ENCODE measurements at regions not wholly inside any gene's neighbourhood (a gene's known extent, or its start where the extent isn't known, plus 50 kb on each side); places are given as distances from the start of the nearest gene placed in this dataset.

DNA sequence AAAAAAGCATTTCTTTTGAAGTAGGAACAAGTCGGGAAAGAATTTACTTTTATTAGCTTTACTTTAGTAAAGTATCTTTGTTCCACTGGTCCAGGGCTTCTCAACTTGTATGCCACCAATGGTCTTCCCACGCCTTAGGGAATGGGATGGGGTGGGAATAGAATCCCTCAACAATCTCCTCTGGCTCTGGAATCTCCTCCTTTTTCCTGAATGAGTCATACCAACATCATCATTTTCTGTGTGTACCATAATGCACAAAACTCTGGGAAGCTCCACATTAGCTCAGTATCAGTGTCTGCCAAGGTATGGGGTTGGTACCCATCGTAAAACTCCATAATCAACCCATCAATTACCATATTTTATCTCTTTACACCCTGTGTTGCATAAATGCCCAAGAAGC is 159.4 kb upstream of the BMPER start (continued):
- TF ChIP-seq, protein P1, sequence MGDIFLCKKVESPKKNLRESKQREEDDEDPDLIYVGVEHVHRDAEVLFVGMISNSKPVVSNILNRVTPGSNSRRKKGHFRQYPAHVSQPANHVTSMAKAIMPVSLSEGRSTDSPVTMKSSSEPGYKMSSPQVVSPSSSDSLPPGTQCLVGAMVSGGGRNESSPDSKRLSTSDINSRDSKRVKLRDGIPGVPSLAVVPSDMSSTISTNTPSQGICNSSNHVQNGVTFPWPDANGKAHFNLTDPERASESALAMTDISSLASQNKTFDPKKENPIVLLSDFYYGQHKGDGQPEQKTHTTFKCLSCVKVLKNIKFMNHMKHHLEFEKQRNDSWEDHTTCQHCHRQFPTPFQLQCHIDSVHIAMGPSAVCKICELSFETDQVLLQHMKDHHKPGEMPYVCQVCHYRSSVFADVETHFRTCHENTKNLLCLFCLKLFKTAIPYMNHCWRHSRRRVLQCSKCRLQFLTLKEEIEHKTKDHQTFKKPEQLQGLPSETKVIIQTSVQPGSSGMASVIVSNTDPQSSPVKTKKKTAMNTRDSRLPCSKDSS (IDR thresholded peaks at IDR 0.05; ENCODE audit: low read depth, partially characterized antibody): no peak
- no peak for TF ChIP-seq MEIS2 (IDR thresholded peaks at IDR 0.05; ENCODE audit: partially characterized antibody)

DNA sequence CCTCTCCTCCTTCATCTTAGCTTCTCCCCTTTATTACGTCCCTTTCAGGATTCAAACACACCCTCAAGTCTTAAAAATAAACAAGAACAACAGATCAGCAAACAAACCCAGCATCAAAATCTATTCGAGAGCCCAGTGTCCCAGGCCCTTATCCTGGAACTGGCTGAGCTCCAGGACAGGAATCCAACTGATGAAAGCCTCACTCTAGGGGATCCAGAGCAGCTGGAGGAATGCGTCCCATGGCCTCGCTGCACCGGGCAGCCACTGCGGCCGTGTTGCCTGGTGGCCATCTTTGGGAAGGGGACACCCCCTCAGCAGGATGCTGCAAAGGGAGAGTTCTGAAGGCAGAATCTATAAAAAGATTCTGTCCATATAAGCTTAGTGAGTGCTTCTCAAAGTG is 156.5 kb upstream of the BMPER start:
- no peak overlapping the region for H2AFZ ChIP-seq (ENCODE audit: low read depth, low read length)
- H3K36me3 ChIP-seq (ENCODE audit: control insufficient read depth, insufficient read depth, low read length): no peaks in the 10 kb centered on the region
- H3K79me2 ChIP-seq (ENCODE audit: control insufficient read depth, insufficient read depth, low read length): no peaks in the 10 kb centered on the region
- FAIRE-seq (no peak), DNase-seq (ENCODE audit: extremely low read depth in 1 of 4, low spot score in 3 of 4) (no peak), ATAC-seq (no peak)
- no peaks in the 10 kb centered on the region for H3K9me1 ChIP-seq (ENCODE audit: control insufficient read depth, insufficient read depth, low read length)
- in situ Hi-C loops (cut with MboI): no loop called here
- no peaks in the 10 kb centered on the region for H4K20me1 ChIP-seq (replicated peaks; ENCODE audit: control insufficient read depth, insufficient read depth, low read length)
- H3K9me3 ChIP-seq (replicated peaks; ENCODE audit: control insufficient read depth, insufficient read depth, low read depth, low read length): no peaks in the 10 kb centered on the region
- WGBS (ENCODE audit: insufficient coverage, low coverage, missing lambda C conversion rate): 0% methylated on average over 7 of the region's 7 CpGs
- H3K4me1 ChIP-seq (replicated peaks in 1 of 2; ENCODE audit: control insufficient read depth in 2 of 2, insufficient read depth in 2 of 2, low read length in 2 of 2): no peaks in the 10 kb centered on the region
- no TSS peak for BruUV-seq (replicated peaks)
- no peak overlapping the region for H3K4me2 ChIP-seq (ENCODE audit: insufficient read depth, low read length)
- no peak overlapping the region for H3K4me3 ChIP-seq
- ChIA-PET POLR2A (no interaction called here), CTCF (ENCODE audit: low intra/inter-chr PET ratio) (no interaction called here)
- intact Hi-C loops (cut with micrococcal nuclease): loop anchor here (10.0 kb wide), 1 partner anchor 564 kb away; no protein-coding TSS in a partner anchor
- no peaks in the 10 kb centered on the region for H3K27me3 ChIP-seq (ENCODE audit: control insufficient read depth in 2 of 2, insufficient read depth in 2 of 2, low read length in 2 of 2)
- H3K27ac ChIP-seq (ENCODE audit: extremely low read depth, low read depth, low read length): no peak overlapping the region
- no peak overlapping the region for H3K9ac ChIP-seq (ENCODE audit: insufficient read depth in 1 of 2, low read depth in 2 of 2, low read length in 2 of 2)
- TF ChIP-seq PRPF4 (IDR thresholded peaks at IDR 0.05; ENCODE audit: insufficient read depth, low read depth, low read length, poor library complexity, severe bottlenecking): no peak
- TF ChIP-seq DNMT1 (IDR thresholded peaks at IDR 0.05): no peak
- no peak for TF ChIP-seq KHSRP (IDR thresholded peaks at IDR 0.05)
- no peak for TF ChIP-seq TAL1 (IDR thresholded peaks at IDR 0.05)
- TF ChIP-seq SRSF3 (IDR thresholded peaks at IDR 0.05; ENCODE audit: insufficient read depth, low read length): no peak
- no peak for TF ChIP-seq HEY1 (CRISPR knock-in tag; IDR thresholded peaks at IDR 0.05; ENCODE audit: borderline replicate concordance)
- TF ChIP-seq MCM7 (IDR thresholded peaks at IDR 0.05): no peak
- TF ChIP-seq, protein P2, sequence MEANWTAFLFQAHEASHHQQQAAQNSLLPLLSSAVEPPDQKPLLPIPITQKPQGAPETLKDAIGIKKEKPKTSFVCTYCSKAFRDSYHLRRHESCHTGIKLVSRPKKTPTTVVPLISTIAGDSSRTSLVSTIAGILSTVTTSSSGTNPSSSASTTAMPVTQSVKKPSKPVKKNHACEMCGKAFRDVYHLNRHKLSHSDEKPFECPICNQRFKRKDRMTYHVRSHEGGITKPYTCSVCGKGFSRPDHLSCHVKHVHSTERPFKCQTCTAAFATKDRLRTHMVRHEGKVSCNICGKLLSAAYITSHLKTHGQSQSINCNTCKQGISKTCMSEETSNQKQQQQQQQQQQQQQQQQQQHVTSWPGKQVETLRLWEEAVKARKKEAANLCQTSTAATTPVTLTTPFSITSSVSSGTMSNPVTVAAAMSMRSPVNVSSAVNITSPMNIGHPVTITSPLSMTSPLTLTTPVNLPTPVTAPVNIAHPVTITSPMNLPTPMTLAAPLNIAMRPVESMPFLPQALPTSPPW (CRISPR knock-in tag; IDR thresholded peaks at IDR 0.05): no peak
- TF ChIP-seq MTA2 (IDR thresholded peaks at IDR 0.05; ENCODE audit: low read depth): no peak
- TF ChIP-seq, protein P3, sequence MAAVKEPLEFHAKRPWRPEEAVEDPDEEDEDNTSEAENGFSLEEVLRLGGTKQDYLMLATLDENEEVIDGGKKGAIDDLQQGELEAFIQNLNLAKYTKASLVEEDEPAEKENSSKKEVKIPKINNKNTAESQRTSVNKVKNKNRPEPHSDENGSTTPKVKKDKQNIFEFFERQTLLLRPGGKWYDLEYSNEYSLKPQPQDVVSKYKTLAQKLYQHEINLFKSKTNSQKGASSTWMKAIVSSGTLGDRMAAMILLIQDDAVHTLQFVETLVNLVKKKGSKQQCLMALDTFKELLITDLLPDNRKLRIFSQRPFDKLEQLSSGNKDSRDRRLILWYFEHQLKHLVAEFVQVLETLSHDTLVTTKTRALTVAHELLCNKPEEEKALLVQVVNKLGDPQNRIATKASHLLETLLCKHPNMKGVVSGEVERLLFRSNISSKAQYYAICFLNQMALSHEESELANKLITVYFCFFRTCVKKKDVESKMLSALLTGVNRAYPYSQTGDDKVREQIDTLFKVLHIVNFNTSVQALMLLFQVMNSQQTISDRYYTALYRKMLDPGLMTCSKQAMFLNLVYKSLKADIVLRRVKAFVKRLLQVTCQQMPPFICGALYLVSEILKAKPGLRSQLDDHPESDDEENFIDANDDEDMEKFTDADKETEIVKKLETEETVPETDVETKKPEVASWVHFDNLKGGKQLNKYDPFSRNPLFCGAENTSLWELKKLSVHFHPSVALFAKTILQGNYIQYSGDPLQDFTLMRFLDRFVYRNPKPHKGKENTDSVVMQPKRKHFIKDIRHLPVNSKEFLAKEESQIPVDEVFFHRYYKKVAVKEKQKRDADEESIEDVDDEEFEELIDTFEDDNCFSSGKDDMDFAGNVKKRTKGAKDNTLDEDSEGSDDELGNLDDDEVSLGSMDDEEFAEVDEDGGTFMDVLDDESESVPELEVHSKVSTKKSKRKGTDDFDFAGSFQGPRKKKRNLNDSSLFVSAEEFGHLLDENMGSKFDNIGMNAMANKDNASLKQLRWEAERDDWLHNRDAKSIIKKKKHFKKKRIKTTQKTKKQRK (IDR thresholded peaks at IDR 0.05; ENCODE audit: borderline replicate concordance, low read depth, low read length): no peak
- TF ChIP-seq, protein P4, sequence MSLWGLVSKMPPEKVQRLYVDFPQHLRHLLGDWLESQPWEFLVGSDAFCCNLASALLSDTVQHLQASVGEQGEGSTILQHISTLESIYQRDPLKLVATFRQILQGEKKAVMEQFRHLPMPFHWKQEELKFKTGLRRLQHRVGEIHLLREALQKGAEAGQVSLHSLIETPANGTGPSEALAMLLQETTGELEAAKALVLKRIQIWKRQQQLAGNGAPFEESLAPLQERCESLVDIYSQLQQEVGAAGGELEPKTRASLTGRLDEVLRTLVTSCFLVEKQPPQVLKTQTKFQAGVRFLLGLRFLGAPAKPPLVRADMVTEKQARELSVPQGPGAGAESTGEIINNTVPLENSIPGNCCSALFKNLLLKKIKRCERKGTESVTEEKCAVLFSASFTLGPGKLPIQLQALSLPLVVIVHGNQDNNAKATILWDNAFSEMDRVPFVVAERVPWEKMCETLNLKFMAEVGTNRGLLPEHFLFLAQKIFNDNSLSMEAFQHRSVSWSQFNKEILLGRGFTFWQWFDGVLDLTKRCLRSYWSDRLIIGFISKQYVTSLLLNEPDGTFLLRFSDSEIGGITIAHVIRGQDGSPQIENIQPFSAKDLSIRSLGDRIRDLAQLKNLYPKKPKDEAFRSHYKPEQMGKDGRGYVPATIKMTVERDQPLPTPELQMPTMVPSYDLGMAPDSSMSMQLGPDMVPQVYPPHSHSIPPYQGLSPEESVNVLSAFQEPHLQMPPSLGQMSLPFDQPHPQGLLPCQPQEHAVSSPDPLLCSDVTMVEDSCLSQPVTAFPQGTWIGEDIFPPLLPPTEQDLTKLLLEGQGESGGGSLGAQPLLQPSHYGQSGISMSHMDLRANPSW (CRISPR knock-in tag; IDR thresholded peaks at IDR 0.05): no peak
